ENCODE measurements at regions not wholly inside any gene's neighbourhood (a gene's known extent, or its start where the extent isn't known, plus 50 kb on each side); places are given as distances from the start of the nearest gene placed in this dataset.

DNA sequence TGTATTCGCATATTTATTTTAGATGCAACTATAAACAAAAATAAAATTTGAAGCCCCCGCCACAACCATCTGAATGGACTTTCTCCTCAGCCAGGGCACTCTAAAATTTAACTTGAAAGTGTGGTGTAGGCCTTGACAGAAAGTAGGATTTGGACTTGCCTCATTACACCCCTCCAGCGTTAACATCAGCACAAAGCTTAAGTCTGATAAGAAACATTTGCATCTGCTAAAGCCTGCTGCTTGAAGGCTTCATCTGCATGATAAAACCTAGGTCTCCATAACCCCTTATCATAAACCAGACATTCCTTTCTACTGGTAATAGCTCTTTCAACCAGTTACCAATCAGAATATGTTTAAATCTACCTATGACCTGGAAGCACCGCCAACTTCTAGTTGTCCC is 1046.5 kb downstream of the FAT4 start (continued):
- TF ChIP-seq, protein P1, sequence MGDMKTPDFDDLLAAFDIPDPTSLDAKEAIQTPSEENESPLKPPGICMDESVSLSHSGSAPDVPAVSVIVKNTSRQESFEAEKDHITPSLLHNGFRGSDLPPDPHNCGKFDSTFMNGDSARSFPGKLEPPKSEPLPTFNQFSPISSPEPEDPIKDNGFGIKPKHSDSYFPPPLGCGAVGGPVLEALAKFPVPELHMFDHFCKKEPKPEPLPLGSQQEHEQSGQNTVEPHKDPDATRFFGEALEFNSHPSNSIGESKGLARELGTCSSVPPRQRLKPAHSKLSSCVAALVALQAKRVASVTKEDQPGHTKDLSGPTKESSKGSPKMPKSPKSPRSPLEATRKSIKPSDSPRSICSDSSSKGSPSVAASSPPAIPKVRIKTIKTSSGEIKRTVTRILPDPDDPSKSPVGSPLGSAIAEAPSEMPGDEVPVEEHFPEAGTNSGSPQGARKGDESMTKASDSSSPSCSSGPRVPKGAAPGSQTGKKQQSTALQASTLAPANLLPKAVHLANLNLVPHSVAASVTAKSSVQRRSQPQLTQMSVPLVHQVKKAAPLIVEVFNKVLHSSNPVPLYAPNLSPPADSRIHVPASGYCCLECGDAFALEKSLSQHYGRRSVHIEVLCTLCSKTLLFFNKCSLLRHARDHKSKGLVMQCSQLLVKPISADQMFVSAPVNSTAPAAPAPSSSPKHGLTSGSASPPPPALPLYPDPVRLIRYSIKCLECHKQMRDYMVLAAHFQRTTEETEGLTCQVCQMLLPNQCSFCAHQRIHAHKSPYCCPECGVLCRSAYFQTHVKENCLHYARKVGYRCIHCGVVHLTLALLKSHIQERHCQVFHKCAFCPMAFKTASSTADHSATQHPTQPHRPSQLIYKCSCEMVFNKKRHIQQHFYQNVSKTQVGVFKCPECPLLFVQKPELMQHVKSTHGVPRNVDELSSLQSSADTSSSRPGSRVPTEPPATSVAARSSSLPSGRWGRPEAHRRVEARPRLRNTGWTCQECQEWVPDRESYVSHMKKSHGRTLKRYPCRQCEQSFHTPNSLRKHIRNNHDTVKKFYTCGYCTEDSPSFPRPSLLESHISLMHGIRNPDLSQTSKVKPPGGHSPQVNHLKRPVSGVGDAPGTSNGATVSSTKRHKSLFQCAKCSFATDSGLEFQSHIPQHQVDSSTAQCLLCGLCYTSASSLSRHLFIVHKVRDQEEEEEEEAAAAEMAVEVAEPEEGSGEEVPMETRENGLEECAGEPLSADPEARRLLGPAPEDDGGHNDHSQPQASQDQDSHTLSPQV (IDR thresholded peaks at IDR 0.05) = no peak

DNA sequence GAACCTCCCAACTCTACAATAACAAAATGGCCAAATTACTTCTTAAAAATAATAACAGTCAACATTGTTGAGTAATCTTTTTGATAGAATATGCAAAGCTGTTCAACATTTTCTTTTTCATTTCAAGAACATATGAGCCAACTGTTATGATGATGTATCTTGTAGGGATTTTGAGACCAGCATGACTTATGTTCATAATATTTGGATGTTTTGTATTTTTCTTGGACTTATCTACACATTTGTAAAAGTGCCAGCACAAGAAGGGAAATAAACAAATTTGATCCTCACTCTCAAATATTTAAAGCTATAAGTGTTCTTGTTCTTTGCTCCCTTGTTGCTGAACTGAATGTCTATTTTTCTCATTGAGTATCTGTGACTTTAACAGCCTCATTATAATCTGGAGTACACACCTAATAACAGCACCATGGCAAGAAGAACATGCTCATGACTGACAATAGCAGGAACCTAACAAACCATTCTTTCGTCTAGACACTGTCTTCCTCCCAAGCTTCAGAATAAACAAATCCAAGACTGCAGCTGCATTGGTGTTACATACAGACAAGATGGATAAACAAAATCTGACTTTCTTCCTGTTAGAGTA is 1049.7 kb downstream of the FAT4 start:
- intact Hi-C loops (cut with micrococcal nuclease; ENCODE audit: unreplicated experiment) (no loop called here), in situ Hi-C loops (cut with MboI) (no loop called here)
- SMC1A ChIA-PET (ENCODE audit: uncharacterized antibody, unreplicated experiment) = no interaction called here
- WGBS (ENCODE audit: insufficient coverage, insufficient replicate concordance, low lambda C conversion rate, missing lambda C conversion rate) = 24% methylated on average over 1 of the region's 1 CpG
- RAD21 ChIA-PET (ENCODE audit: unreplicated experiment) = no interaction called here
- FAIRE-seq (no peak), DNase-seq (ENCODE audit: low read depth, low spot score) (no peak), ATAC-seq (no peak)
- H2AFZ ChIP-seq (ENCODE audit: control insufficient read depth, low read depth, low read length) = no peak overlapping the region
- CTCF ChIA-PET = no interaction called here
- H3K9ac ChIP-seq (ENCODE audit: control insufficient read depth, insufficient read depth, low read length) = no peak overlapping the region
- H3K27me3 ChIP-seq (replicated peaks in 1 of 2; ENCODE audit: control insufficient read depth in 2 of 2, insufficient read depth in 2 of 2, low read length in 1 of 2) = no peaks in the 10 kb centered on the region
- no peaks in the 10 kb centered on the region for H4K20me1 ChIP-seq (ENCODE audit: control insufficient read depth, insufficient read depth)
- no peaks in the 10 kb centered on the region for H3K4me1 ChIP-seq (ENCODE audit: control insufficient read depth, insufficient read depth, low read length)
- H3K36me3 ChIP-seq (ENCODE audit: control insufficient read depth in 2 of 2, insufficient read depth in 2 of 2, low read length in 1 of 2) = no peaks in the 10 kb centered on the region
- no peak overlapping the region for H3K27ac ChIP-seq (ENCODE audit: control insufficient read depth, insufficient read depth)
- no peaks in the 10 kb centered on the region for H3K9me3 ChIP-seq (replicated peaks; ENCODE audit: control insufficient read depth, insufficient read depth, low read length)
- POLR2A ChIA-PET = no interaction called here
- H3K79me2 ChIP-seq (ENCODE audit: control insufficient read depth, insufficient read depth, low read length) = no peaks in the 10 kb centered on the region
- H3K4me3 ChIP-seq = no peak overlapping the region
- BruUV-seq (replicated peaks) = no TSS peak
- no peak overlapping the region for H3K4me2 ChIP-seq (ENCODE audit: control insufficient read depth, insufficient read depth)
- TF ChIP-seq, protein P2, sequence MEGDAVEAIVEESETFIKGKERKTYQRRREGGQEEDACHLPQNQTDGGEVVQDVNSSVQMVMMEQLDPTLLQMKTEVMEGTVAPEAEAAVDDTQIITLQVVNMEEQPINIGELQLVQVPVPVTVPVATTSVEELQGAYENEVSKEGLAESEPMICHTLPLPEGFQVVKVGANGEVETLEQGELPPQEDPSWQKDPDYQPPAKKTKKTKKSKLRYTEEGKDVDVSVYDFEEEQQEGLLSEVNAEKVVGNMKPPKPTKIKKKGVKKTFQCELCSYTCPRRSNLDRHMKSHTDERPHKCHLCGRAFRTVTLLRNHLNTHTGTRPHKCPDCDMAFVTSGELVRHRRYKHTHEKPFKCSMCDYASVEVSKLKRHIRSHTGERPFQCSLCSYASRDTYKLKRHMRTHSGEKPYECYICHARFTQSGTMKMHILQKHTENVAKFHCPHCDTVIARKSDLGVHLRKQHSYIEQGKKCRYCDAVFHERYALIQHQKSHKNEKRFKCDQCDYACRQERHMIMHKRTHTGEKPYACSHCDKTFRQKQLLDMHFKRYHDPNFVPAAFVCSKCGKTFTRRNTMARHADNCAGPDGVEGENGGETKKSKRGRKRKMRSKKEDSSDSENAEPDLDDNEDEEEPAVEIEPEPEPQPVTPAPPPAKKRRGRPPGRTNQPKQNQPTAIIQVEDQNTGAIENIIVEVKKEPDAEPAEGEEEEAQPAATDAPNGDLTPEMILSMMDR (IDR thresholded peaks at IDR 0.05 in 2 of 3, conservative IDR thresholded peaks at IDR 0.05 in 1 of 3; ENCODE audit: control insufficient read depth in 2 of 3, extremely low read depth in 1 of 3, insufficient read depth in 1 of 3, low read depth in 3 of 3, low read length in 3 of 3) = no peak
- TF ChIP-seq STAT3 (IDR thresholded peaks at IDR 0.05; ENCODE audit: low read depth, low read length) (no peak), ZNF207 (IDR thresholded peaks at IDR 0.05; ENCODE audit: borderline replicate concordance) (no peak), SMARCA5 (IDR thresholded peaks at IDR 0.05) (no peak), HDAC6 (IDR thresholded peaks at IDR 0.05; ENCODE audit: unreplicated experiment) (no peak), POLR2A (IDR thresholded peaks at IDR 0.05; ENCODE audit: low read depth, low read length) (no peak), NFXL1 (IDR thresholded peaks at IDR 0.05; ENCODE audit: borderline replicate concordance) (no peak), BRCA1 (IDR thresholded peaks at IDR 0.05; ENCODE audit: low read depth, low read length) (no peak), PAX8 (IDR thresholded peaks at IDR 0.05) (no peak)
- TF ChIP-seq, protein P3, sequence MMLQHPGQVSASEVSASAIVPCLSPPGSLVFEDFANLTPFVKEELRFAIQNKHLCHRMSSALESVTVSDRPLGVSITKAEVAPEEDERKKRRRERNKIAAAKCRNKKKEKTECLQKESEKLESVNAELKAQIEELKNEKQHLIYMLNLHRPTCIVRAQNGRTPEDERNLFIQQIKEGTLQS (IDR thresholded peaks at IDR 0.05; ENCODE audit: borderline replicate concordance, extremely low read depth, low read depth, low read length) = no peak
- TF ChIP-seq, protein P4, sequence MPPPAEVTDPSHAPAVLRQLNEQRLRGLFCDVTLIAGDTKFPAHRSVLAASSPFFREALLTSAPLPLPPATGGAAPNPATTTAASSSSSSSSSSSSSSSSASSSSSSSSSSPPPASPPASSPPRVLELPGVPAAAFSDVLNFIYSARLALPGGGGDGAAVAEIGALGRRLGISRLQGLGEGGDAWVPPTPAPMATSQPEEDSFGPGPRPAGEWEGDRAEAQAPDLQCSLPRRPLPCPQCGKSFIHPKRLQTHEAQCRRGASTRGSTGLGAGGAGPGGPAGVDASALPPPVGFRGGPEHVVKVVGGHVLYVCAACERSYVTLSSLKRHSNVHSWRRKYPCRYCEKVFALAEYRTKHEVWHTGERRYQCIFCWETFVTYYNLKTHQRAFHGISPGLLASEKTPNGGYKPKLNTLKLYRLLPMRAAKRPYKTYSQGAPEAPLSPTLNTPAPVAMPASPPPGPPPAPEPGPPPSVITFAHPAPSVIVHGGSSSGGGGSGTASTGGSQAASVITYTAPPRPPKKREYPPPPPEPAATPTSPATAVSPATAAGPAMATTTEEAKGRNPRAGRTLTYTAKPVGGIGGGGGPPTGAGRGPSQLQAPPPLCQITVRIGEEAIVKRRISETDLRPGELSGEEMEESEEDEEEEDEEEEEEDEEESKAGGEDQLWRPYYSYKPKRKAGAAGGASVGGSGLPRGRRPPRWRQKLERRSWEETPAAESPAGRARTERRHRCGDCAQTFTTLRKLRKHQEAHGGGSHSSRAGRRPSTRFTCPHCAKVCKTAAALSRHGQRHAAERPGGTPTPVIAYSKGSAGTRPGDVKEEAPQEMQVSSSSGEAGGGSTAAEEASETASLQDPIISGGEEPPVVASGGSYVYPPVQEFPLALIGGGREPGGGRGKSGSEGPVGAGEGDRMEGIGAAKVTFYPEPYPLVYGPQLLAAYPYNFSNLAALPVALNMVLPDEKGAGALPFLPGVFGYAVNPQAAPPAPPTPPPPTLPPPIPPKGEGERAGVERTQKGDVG (CRISPR knock-in tag; IDR thresholded peaks at IDR 0.05) = no peak
